ENCODE measurements at regions not wholly inside any gene's neighbourhood (a gene's known extent, or its start where the extent isn't known, plus 50 kb on each side); places are given as distances from the start of the nearest gene placed in this dataset.

DNA sequence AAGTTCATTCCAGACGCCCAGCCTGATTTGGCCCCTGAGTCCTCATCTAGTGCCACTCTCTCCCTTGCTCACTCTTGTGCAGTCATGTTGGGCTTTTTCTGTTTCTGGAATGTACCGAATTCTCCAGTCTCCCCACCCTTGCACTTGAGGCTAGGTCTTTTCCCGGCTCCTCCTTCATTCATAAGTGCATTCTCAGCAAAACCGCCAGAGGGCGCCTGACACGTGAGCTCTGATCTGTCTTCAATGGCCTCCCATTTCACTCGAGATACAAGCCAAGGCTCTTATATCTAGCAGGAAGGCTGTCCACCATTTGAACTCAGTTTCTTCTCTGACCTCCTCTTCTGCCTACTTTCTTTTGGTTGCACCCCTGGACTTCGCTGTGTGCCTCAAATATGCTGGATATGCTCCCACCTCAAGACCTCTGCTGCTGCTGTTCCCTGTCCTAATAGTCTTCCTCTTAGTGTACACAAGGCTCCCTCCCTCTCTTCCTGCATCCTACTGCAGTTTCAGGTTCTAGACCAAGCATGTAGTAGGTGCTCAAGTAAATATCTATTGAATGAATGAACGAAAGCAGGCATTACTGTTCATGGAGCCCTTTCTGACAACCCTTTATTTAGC, 568.1 kb upstream of the WWC1 start:
- DNase-seq = peak; percentile 38

DNA sequence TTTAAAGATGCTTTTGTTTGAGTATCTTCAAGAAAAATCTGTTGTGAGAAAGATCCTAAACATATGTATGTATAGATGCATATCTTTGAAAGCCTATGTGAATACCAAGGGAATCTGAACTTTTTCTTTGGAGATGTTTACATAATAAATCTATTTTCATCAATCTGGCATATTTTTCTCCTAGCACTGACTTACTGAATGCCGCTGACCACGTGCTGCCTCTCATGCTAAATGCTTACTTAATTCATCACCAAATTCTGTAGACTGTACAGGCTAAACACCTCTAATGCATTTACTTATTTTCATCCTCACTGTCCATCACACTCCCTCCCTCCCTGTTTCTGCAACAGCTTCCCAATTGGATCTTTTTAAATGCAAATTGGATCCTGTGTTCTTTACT, 566.2 kb upstream of the WWC1 start:
- no peak for DNase-seq

DNA sequence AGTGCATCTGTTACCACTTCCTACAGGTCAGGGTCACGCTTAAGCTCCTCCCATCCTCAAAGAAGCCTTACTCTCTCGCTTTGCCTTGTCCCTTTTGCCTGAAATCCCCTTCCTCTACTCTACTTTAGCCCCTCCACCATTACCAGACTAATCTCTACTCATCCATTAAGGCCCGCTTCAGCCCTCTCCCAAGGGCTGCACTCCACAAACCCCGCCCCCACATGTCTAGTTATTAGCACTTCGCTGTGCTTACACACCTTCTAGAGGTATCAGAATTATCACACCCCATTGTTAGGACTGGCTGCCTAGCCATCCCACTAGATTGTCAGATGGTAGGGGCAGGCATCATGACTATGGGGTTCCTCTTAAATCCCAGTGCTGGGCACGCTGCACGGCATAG, 565.7 kb upstream of the WWC1 start:
- DNase-seq = no peak

DNA sequence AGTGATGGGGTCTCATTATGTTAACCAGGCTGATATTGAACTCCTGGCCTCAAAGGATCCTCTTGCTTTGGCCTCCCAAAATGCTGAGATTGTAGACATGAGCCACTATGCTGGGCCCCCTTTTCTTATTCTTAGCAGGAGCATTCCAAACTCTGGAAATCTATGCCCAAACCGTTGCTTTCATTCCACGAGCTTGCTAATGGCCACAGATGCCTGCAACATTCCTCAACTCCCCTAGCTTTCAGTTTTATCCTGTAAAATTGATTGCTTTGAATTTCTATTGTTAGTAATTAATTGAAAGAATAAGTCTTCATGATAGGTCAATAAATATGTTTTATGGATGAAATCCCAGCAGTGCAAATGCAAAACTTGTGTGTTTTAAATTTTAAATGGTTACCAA, 564.8 kb upstream of the WWC1 start:
- DNase-seq = no peak

DNA sequence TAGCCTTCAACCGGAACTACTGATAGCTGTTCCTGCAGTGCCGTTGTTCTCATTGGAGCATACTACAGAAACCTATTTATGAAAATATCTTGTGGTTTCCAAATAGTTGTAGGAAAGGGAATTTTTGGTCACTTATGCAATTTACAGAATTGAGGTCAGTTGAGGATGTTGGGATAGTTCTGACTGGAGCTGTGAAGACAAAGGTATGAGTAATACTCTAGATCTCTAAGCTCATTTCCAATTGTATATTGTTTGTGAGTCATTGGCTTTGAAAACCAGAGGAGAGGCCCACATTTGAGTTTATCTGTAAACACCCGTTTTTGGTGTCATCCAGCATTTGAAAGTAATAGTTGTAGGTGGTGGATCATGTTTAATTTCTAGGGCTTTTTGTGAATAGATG, 561.3 kb upstream of the WWC1 start:
- DNase-seq = no peak

DNA sequence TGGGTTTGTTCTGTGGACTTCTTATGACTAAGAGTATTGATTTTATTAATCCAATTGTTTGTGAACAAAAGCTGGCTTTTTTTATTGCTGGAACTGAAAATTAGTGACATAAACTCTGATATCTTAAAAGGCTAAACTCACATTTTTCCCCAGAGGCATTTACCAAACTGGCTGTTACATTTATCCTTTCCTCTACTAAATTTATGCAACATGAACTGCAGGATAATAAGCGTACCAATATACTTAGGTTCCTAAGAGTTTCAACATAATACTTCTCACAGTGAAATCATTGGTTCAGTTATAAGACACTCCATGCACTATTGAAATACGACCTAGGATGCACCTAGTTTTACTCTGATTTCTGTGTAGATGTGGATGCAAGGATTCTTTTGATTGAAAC, 560.8 kb upstream of the WWC1 start:
- DNase-seq = no peak

DNA sequence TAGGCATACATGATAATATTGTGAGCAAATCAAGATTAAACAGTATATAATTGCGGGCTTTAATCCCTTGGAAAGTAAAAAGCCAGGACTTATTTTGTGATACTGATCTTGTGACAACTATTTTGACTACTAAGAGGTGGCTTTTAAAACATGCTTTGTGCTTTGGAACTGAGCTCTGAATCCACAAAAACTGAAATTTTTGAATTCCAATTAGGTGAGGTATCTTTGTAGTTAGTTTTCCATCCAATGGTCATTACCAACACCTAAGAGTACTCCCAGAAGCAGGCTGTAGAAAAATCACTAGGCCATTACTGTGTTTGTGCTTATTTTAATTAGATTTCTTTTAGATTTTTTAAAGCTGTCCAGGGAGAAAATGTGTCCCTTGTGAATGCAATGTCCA, 559.5 kb upstream of the WWC1 start:
- DNase-seq = no peak

DNA sequence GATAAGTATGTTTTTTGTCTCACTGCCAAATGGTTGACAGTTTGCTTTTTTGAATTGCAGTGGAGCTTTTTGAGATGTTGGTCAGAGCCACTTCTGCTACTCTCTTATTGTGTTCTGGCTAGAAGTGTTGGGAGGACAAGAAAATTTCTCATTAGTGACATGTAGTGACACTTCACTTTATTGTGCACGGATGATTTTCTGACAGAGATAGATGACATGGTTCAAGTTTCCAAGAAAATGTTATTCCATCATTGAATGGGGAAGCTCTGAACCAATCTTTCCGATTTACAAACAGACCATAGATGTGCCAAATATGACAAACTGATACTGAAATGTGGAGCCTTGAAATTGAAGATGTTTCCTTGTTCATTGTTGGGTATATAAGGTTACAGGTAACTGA, 558.9 kb upstream of the WWC1 start:
- no peak for DNase-seq

DNA sequence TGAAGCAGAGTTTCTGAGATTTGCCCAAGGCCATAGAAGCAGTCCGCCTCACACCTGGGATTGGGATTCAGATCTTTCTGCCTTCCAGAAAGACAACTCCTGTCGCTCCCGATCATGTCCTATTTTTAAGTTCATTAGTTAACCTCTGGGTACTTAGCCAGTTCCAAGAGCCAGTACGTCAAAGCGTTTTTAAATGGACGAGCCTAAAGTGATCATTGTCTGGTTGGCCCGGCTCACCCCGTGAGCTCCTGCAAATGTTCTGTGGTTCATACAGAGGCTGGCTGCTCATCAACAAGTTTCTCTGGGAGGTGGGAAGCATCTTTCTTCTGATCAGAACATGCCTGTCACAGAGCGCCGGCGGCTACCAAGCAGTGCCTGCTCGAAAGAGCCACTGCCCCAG, 554.5 kb upstream of the WWC1 start:
- DNase-seq = no peak

DNA sequence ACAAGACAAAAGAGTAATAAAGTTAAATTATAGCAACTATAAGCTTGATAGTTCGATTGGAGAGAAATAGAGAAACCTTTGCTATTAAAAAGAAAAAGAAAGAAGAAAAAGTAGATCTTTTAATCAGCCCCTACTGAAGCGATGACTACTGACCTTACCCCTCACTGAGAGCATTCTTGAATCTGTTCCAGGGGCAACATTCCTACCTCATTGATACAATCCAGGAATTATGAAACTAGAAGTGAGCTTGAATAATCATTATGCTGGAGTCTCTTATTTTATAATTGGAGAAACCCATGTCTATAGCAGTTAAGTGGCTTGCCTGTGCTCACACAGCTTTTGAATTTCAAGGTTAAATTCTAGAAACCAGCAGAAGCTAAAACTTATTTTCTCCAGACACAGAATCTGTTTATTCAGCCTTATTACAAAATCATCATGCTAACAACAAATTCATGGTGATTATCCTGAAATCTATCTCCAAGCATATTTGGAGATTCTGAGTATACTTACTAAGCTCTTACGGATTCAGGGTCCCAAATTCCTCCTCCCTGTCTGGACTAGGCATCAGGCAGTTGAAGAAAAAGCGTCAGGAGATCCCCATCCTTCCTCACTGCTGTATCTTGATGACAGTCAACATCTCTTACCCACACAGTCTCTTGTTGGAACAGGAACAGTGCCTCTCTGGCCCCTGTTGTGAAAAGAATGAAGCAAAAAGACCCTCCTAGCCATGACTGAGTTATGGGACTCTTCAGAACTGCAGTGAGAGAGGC, 547.6 kb upstream of the WWC1 start:
- DNase-seq = no peak

DNA sequence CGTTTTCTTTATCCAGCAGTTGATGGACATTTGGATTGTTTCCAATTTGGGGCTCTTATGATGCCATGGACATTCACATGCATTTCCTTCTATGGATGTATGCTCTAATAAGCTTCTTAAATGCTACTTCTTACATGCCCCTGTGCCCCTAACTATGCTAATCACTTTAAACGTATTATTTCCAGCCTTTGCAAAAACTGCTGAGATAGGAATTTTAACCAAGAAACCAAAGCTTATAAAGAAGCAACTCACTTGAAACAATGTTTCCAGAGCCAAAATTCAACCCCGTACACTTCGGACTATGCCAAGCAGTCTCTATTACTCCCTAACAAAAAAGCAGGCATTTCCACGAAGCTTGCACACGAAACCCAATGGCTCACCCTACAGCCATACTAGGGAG, 545.6 kb upstream of the WWC1 start:
- DNase-seq = no peak

DNA sequence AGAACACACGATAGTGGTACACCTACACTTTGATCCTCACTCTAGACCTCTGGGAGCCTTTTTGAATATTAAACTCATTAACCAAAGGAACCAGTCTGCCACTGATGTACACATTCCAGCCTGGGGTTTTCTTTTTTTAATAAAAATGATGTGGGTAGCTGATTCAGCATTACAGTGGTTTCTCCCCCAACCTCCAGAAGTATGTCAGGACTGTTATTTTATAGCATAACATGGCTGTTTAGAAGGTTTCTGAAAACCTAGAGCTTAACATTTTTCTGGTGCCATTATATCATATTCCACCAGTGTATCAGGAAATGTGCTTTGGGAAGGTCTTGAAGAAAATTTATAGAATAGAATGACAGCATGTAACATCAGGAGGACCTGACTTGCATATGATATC, 540.9 kb upstream of the WWC1 start:
- DNase-seq = no peak

DNA sequence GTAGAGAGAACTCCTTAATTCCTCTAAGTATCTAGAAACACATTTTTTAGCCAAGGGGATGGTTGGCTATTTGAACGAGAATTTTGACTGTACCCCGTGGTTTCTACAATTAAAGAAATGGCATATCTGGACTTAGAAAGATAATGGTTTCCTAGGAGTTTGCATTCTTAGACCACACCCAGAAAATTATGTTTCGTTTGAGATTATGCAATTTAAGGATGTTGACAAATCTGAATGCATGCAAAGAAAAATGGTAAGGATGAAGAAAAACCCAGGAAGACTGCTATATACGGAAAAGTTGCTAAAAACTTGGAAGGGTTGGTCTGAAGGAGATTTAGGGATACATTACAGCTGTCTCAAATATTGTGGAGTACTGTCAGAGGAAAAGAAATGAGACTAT, 538.5 kb upstream of the WWC1 start:
- no peak for DNase-seq

DNA sequence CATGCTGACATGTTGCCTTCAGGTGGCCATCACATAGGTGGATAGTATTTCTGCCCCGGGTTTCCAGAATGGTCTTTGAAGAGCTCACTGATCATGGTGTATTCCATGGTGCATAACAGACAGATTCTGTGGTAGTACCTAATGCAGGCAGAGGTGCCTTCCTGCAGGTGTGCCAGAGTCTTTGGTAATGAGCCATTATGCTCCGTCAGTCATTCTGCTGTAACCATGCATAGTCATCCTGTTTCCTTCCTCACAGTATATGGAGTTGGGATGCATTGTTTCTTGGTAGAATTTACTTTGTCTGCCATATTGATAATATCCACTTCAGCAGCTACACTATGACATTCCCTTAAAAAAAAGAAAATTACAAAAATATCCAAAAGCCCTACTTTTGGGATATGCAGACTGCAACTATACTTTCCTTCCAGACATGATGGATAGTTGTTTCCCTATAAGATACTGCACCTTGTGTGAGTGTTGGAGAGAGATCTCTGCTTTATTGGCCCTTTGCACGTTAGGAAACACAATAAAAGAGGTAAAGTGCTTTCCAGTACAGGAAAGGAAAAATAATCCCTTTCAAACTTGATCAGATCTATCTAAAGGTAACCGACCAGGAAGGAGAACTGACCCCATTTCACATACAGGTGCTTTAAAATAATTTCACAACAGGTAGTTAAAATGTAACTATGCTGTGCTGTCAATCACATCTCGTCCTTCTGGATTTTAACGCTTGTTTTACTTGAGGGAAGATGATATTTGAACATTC, 537.5 kb upstream of the WWC1 start:
- DNase-seq = no peak

DNA sequence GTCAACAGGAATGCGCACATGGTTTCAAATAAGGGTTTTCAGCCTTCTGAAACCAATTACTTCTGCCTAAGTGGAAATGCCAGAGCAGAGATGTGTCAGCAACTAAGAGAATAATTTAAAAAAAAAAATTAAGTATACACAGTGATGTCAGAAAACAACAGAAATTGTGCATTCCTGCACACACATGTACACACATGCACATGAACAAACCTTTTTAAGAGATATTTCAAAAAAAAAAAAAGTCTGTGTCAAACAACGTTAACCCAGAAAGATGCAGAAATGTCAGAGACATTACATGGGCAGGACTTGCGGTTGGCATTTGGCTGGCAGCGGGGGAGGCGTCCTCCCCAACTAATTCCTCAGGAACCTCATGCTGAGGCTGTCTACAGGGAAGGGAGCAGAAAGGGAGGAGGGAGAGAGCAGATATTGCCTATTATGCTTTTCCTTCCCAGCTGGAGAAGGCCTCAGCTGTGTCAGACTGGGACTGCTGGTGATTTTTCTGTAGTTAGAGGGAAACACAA, 536.9 kb upstream of the WWC1 start:
- DNase-seq = no peak

DNA sequence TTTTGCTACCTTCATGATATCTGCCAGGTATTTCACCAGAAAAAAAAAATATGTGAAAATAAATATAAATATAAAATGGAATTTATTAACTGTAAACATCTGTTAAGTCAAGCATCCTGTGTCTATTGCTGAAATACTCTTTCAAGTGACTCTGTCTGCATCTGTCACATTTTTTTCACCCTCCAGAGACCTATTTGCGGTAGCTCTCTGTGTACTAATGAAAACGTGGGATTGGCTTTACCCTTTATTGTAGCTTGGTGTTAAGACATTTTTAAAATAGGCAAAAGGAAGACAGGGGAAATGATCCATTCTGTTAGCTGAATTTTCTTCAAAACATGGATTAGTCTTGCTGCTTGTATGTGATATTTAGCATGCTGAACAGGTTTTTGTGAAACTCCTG, 536.0 kb upstream of the WWC1 start:
- no peak for DNase-seq

DNA sequence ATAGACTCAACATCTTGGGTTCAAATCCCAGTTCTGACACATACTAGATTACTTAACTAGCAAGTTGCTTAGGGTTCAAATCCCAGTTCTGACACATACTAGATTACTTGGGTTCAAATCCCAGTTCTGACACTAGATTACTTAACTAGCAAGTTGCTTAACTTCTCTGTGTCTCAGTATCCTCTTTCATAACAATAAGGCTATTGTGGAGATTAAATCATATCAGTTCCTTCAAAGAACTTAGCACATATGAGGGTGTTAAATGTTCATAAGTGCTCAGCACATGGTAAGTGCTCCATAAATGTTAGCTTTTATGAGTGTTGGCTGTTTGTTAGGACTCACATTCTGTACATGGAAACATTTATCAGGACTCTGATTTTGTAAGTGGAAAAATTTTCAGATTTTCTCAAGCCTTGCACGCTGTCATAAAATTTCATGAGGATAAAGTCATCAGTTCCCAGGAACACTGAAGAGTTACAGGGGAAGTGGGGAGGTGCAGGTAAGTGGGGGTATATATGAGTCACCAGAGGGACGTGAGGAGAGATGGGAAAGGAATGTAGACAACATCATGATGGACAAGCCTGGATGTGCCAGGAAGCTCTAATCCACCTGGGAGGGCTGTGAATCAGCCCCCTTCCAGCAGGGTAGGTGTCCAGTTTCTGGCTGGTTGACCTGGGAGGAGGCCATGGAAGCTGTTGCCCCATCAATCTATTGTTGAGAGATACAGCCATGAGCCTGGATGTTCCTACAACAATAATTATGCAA, 532.2 kb upstream of the WWC1 start:
- DNase-seq = no peak

DNA sequence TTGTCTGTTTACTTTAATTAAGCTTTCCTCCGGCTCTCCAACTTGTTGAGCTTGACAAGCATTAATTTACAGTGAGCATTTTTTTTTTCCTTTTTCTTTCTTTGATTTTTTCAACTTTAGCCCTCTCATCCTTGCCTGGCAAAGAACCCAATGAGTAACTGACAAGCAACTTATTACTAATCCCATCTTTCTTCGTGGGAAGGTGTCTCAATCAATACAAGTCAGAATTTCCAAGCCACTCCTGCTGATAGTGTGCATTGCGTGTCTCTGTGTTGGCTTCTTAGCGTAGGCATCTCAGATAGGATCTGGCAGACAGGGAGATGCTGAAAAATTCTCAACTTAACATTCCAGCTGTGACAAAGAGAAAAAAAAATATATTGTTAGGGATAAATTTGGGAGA, 527.7 kb upstream of the WWC1 start:
- no peak for DNase-seq

DNA sequence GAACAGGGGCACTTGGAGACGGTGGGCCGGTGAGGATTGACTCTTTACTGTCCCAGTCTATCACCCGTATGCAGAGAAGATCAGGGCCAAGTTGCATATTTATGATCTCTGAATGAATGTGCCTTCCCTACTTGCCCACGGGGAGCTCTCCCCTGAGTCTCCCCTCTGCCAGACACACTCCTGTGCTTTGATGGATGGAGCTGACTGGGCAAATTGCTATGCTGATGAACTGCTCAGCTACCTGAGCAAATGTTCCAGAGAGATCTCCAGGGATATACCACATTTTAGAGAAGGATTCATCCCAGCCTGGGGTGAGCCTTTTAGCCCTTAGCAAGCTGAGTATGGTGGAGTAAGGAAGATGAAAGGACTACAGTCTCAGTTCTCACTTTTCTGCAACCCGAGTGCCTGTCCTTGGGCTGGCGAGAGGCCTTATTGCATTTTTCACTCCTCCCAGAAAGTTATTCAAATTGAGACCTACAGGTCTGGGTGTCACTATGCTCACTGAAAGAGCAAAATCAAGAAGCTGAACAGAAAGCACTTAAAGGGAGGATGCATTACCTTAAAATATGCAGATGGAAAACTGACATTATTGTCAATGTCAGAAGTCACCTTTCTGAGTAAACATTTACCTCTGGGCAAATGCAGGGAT, 526.7 kb upstream of the WWC1 start:
- DNase-seq = no peak

DNA sequence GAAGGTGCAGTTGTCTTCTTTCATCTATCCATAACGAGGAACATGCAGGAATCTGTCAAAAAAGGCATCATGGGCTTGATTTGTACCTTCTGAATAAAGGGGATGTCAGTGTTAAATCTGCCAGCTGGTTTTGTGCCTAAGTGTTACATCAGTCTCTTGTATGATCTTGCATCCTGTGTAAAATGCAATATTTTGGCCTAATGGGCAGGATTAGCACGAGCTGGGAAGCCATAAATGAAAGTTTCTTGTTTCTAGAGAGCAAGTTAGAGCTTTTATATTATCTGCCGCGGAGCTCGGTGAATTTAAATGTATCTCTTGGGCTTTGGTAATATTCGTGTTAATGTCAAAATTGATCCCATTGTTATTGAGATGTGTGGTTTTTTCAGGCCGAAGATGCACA, 526.1 kb upstream of the WWC1 start:
- DNase-seq = no peak

DNA sequence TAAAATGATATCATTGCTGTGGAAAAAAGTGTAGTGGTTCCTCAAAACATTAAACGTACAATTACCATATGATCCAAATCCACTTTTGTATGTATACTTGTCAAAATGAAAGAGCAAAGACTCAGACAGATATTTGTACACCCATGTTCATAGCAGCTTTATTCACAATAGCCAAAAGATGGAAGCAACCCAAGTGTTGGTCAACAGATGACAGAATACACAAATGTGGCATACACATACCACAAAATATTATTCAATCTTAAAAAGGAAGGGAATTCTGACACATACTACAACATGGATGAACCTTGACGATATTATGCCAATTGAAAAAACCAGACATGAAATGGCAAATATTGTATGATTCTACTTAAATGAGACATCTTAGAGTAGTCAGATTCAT, 524.5 kb upstream of the WWC1 start:
- DNase-seq = no peak

DNA sequence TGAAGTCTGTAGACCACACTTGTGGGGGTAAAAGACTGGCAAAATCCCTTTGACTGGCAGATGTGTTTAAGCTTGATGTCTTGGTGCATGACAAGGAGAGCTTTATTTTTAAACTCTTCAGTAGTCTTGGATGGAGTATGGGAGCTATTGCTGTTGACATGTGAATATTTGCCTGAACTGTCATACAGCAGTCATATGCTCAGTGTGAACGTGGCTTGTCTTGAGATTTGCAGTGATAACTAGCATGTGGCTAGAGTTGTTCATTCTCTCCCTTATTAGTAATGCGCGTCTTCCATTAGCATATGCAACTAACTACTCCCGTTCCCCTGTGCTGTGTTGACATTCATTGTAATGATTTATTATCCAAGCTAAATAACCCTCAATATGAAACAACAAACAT, 523.6 kb upstream of the WWC1 start:
- no peak for DNase-seq

All from CD4-positive, alpha-beta T cell treated with Interleukin-6 for 4 hours (primary cell).